ENCODE measurements at regions not wholly inside any gene's neighbourhood (a gene's known extent, or its start where the extent isn't known, plus 50 kb on each side); places are given as distances from the start of the nearest gene placed in this dataset.
"Not testable (repeated sequence)": the region's sequence is repeated elsewhere in the genome, so short reads cannot be mapped to it uniquely, and the experiment has no call there.

GRCh38 chr18:8988260-8988871, 114.1 kb upstream of the NDUFV2 start:
- intact Hi-C loops (cut with micrococcal nuclease) = loop anchor here (1.0 to 2.0 kb wide), 4 partner anchors 160 to 510 kb away; no protein-coding TSS in a partner anchor

GRCh38 chr18:8989017-8989416, 113.5 kb upstream of the NDUFV2 start:
- intact Hi-C loops (cut with micrococcal nuclease) = loop anchor here (2.0 kb wide), 1 partner anchor 510 kb away; no protein-coding TSS in a partner anchor

- intact Hi-C loops (cut with micrococcal nuclease) = loop anchor here (2.0 kb wide), 1 partner anchor 511 kb away; no protein-coding TSS in a partner anchor
Measured at GRCh38 chr18:8989855-8990254, 112.6 kb upstream of the NDUFV2 start.

GRCh38 chr18:8990276-8991031, 112.0 kb upstream of the NDUFV2 start:
- intact Hi-C loops (cut with micrococcal nuclease) = no loop called here

- intact Hi-C loops (cut with micrococcal nuclease) = no loop called here
Measured at GRCh38 chr18:8991155-8991554, 111.3 kb upstream of the NDUFV2 start.

- intact Hi-C loops (cut with micrococcal nuclease) = not testable (repeated sequence)
Measured at GRCh38 chr18:8992500-8992899, 110.0 kb upstream of the NDUFV2 start.

- intact Hi-C loops (cut with micrococcal nuclease) = no loop called here
Measured at GRCh38 chr18:8994603-8995002, 107.9 kb upstream of the NDUFV2 start.

GRCh38 chr18:8995096-8995495, 107.4 kb upstream of the NDUFV2 start:
- intact Hi-C loops (cut with micrococcal nuclease) = no loop called here

- intact Hi-C loops (cut with micrococcal nuclease) = no loop called here
Measured at GRCh38 chr18:8996771-8997432, 105.6 kb upstream of the NDUFV2 start.

GRCh38 chr18:8997634-8998033, 104.9 kb upstream of the NDUFV2 start:
- intact Hi-C loops (cut with micrococcal nuclease) = no loop called here

- intact Hi-C loops (cut with micrococcal nuclease) = no loop called here
Measured at GRCh38 chr18:8998481-8999217, 103.8 kb upstream of the NDUFV2 start.

GRCh38 chr18:8999872-9000271, 102.6 kb upstream of the NDUFV2 start:
- intact Hi-C loops (cut with micrococcal nuclease) = no loop called here

GRCh38 chr18:9000733-9001132, 101.8 kb upstream of the NDUFV2 start:
- intact Hi-C loops (cut with micrococcal nuclease) = no loop called here

GRCh38 chr18:9001209-9001608, 101.3 kb upstream of the NDUFV2 start:
- intact Hi-C loops (cut with micrococcal nuclease) = no loop called here

- intact Hi-C loops (cut with micrococcal nuclease) = no loop called here
Measured at GRCh38 chr18:9003406-9004100, 98.9 kb upstream of the NDUFV2 start.

- intact Hi-C loops (cut with micrococcal nuclease) = not testable (repeated sequence)
Measured at GRCh38 chr18:9004308-9004707, 98.2 kb upstream of the NDUFV2 start.

- intact Hi-C loops (cut with micrococcal nuclease) = not testable (repeated sequence)
Measured at GRCh38 chr18:9007700-9008099, 94.8 kb upstream of the NDUFV2 start.

- intact Hi-C loops (cut with micrococcal nuclease) = no loop called here
Measured at GRCh38 chr18:9008200-9008708, 94.2 kb upstream of the NDUFV2 start.

- intact Hi-C loops (cut with micrococcal nuclease) = no loop called here
Measured at GRCh38 chr18:9008709-9009635, 93.5 kb upstream of the NDUFV2 start.
